ENCODE measurements at regions not wholly inside any gene's neighbourhood (a gene's known extent, or its start where the extent isn't known, plus 50 kb on each side); places are given as distances from the start of the nearest gene placed in this dataset.

- DNase-seq = no peak
These were observed 1322.1 kb upstream of the ZEB2 start for GRCh38 chr2:145841973-145842372.

- no peak for DNase-seq
These were observed 1317.1 kb upstream of the ZEB2 start for GRCh38 chr2:145836986-145837385.

- DNase-seq = no peak
These were observed 1315.7 kb upstream of the ZEB2 start for GRCh38 chr2:145835665-145836064.

- DNase-seq = no peak
These were observed 1312.8 kb upstream of the ZEB2 start for GRCh38 chr2:145832681-145833080.

- DNase-seq = no peak
These were observed 1310.0 kb upstream of the ZEB2 start for GRCh38 chr2:145829931-145830330.

- no peak for DNase-seq
These were observed 1307.3 kb upstream of the ZEB2 start for GRCh38 chr2:145827235-145827634.

- DNase-seq = no peak
These were observed 1304.5 kb upstream of the ZEB2 start for GRCh38 chr2:145824384-145824783.

GRCh38 chr2:145822892-145823534, 1303.1 kb upstream of the ZEB2 start:
- no peak for DNase-seq

- no peak for DNase-seq
These were observed 1300.7 kb upstream of the ZEB2 start for GRCh38 chr2:145820651-145821050.

- no peak for DNase-seq
These were observed 1299.1 kb upstream of the ZEB2 start for GRCh38 chr2:145818890-145819504.

GRCh38 chr2:145815933-145816332, 1296.0 kb upstream of the ZEB2 start:
- no peak for DNase-seq

- DNase-seq = no peak
These were observed 1293.6 kb upstream of the ZEB2 start for GRCh38 chr2:145813481-145813880.

GRCh38 chr2:145812165-145812554, 1292.2 kb upstream of the ZEB2 start:
- DNase-seq = no peak

- no peak for DNase-seq
These were observed 1291.6 kb upstream of the ZEB2 start for GRCh38 chr2:145811276-145812164.

GRCh38 chr2:145807968-145808367, 1288.0 kb upstream of the ZEB2 start:
- DNase-seq = no peak

GRCh38 chr2:145807554-145807953, 1287.6 kb upstream of the ZEB2 start:
- DNase-seq = no peak

GRCh38 chr2:145806546-145806945, 1286.6 kb upstream of the ZEB2 start:
- no peak for DNase-seq

GRCh38 chr2:145802133-145802532, 1282.2 kb upstream of the ZEB2 start:
- no peak for DNase-seq

GRCh38 chr2:145801210-145801609, 1281.3 kb upstream of the ZEB2 start:
- DNase-seq = no peak

GRCh38 chr2:145800151-145801091, 1280.5 kb upstream of the ZEB2 start:
- DNase-seq = no peak

GRCh38 chr2:145799595-145800108, 1279.7 kb upstream of the ZEB2 start:
- no peak for DNase-seq

- DNase-seq = no peak
These were observed 1278.5 kb upstream of the ZEB2 start for GRCh38 chr2:145798419-145798818.

- no peak for DNase-seq
These were observed 1277.8 kb upstream of the ZEB2 start for GRCh38 chr2:145797692-145798091.
